ENCODE measurements at regions not wholly inside any gene's neighbourhood (a gene's known extent, or its start where the extent isn't known, plus 50 kb on each side); places are given as distances from the start of the nearest gene placed in this dataset.

DNA sequence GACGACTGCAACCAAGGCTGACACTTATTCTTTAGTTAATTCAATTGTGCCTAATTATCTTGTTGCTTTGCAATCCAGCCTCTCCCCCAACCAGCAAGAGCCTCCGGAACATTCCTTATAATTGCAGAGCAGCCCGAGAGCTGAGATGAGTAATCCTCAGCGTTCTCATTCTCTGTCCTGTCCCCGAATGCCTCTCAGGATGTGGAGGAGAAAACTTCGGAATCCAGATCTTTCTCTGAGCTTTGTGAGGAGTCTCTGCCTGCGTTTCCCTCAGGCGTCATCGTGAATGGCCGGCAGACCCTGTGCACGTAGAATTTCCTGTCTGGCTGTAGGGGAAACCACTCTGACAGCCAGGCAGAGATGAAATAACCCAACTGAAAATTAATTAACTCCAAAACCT lies 160.5 kb upstream of the DIO3 start:
- TF ChIP-seq ZFX (IDR thresholded peaks at IDR 0.05): no peak
- TF ChIP-seq, protein P1, sequence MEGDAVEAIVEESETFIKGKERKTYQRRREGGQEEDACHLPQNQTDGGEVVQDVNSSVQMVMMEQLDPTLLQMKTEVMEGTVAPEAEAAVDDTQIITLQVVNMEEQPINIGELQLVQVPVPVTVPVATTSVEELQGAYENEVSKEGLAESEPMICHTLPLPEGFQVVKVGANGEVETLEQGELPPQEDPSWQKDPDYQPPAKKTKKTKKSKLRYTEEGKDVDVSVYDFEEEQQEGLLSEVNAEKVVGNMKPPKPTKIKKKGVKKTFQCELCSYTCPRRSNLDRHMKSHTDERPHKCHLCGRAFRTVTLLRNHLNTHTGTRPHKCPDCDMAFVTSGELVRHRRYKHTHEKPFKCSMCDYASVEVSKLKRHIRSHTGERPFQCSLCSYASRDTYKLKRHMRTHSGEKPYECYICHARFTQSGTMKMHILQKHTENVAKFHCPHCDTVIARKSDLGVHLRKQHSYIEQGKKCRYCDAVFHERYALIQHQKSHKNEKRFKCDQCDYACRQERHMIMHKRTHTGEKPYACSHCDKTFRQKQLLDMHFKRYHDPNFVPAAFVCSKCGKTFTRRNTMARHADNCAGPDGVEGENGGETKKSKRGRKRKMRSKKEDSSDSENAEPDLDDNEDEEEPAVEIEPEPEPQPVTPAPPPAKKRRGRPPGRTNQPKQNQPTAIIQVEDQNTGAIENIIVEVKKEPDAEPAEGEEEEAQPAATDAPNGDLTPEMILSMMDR (conservative IDR thresholded peaks at IDR 0.05): no peak
- no peak overlapping the region for H3K27ac ChIP-seq

DNA sequence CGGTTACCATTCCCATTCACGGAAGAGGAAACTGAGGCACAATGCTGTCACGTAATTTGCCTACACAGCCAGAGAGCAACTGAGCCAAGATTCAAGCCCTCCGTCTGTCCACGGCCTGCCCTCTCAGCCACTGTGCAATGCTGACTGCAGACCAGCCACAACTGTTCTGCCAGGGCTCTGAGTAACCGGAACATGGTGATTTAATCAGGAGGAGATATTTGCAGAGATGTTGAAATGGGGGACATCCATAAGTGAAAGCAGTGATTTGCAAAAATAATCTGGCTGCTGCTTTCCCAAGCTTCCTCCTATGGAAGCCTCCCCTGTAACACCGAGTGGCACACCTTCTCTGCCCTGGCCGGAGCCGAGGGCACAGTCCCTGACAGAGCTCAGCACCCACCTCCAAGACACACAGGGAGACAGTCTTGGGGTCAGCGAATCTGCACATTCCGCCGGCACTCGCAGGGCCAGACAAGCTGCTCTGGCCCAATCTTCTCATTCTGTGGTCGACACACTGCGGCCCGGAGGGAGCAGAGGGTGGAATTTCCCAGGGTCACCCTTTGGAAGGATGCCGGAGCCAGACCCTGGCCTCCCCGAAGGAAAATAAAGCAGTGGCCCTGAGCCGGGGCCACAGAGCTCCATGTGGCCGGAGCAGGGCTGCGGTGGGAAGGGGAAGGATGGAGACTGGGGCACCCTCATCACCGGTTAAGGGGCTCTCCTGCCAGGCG lies 158.2 kb upstream of the DIO3 start:
- no peak overlapping the region for H3K27ac ChIP-seq
- TF ChIP-seq ZFX (IDR thresholded peaks at IDR 0.05): no peak
- TF ChIP-seq, protein P1 (conservative IDR thresholded peaks at IDR 0.05): no peak

DNA sequence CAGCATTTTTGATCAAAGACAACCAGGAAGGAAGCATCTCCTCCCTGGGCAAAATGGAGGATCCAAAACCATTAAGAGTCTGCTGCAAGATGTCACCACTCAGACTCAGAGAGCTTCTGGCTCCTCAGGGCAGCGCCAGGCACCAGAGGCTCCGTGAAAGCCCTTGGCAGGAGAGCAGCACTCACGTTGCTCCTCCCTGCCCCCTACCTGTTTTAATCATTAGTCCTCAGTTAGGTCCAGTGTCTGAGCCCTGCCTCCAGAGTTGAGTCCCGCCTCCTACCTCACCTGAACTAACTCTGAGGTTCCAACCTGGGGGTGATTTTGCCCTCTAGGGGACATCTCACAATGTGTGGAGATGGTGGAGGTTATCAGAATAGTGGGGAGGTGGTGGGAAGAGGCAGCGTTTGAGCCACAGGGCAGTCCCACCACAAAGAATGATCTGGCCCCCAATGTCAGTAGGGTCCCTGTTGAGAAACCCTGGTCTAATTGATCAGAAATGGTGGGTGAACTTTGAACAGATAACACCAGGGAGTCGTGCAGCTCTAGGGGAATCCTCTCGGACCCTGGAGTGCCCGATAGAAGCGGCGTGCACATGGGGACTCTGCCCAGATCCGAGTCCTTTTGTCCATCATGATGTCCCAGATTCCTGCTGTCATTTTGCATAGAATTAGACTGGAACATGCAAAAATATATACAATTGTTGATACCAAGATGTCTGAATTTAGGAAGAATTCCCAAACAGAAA lies 156.7 kb upstream of the DIO3 start:
- no peak overlapping the region for H3K27ac ChIP-seq
- no peak for TF ChIP-seq ZFX (IDR thresholded peaks at IDR 0.05)
- TF ChIP-seq, protein P1 (conservative IDR thresholded peaks at IDR 0.05): no peak

DNA sequence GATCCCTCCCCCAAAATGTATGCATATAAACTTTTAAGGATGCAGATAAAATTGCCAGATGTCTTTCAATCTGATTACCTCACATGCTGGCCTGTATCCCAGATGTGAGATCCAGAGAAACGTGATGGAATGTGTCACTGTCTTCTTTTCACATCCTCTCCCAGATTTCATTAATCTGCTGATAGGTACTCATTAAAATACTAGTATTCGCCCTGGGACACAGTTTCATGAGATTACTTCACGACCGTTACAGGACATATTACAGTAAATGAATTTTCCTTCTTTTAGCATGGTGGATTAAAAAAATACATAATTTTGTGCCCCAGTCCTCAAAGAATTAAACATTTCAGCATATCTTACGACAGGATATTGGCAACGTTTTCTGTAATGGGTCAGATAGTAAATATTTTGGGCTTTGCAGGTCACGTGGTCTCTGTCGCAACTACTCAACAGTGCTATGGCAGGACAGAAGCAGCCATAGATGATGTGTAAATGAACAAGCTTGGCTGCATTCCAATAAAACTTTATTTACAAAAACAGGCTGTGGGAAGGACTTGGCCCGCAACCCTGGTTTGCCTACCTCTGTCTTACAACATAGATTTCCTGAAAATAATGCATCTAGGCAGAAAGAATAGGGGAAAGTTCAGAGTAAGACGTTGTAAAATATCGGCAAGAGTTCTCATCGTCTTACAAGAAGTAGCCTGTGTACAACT lies 156.0 kb upstream of the DIO3 start:
- no peak overlapping the region for H3K27ac ChIP-seq
- no peak for TF ChIP-seq ZFX (IDR thresholded peaks at IDR 0.05)
- TF ChIP-seq, protein P1 (conservative IDR thresholded peaks at IDR 0.05): no peak

DNA sequence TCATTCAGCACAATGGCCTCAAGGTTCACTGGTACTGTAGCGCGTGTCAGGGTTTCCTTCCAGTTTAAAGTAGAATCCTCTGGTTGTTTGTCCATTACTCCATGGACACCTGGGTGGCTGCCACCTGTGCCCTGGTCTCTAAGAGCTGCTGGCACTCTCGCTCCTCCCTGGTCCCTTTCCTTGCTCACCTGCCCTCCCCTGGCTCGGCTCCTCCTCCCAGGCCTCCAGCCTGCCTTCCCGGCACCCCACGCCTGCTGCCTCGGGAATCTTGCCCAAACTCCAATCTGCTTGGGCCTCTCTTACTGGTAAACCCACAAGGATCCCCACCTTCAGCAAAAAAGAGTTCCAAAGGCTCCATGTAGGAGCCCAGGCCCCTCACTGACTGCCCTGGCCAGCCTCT lies 154.4 kb upstream of the DIO3 start:
- TF ChIP-seq, protein P1 (conservative IDR thresholded peaks at IDR 0.05): no peak
- no peak for TF ChIP-seq ZFX (IDR thresholded peaks at IDR 0.05)
- no peak overlapping the region for H3K27ac ChIP-seq

DNA sequence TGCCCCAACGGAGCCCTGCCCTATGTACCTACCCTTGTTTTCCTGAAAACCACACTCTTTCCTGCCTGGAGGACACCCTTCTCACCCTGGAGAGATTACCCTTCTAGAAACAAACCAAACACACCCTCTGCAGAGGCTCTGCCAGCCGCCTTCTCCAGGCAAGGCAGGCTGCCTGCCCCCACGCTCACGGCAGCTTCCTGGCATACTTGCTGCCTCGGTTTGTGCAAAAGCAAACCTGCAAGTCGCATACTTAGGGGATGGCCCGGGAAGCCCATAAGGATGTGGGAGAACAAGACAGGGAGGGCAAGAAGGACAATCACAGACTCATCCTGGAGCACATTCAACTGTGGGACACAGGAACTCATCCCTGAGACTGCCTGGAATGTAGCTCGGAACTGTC lies 154.0 kb upstream of the DIO3 start:
- no peak for TF ChIP-seq ZFX (IDR thresholded peaks at IDR 0.05)
- TF ChIP-seq, protein P1 (conservative IDR thresholded peaks at IDR 0.05): no peak
- H3K27ac ChIP-seq: no peak overlapping the region
